Caco-2 (cell line): ENCODE measurements at regions not wholly inside any gene's neighbourhood (a gene's known extent, or its start where the extent isn't known, plus 50 kb on each side); places are given as distances from the start of the nearest gene placed in this dataset.

Source experiments
- BruUV-seq: library from RNA; stranded (reverse); fragments of 400-500 nt; replicated peaks from 2 replicates; lab custom pipeline; 2021; lab: Mats Ljungman, UMichigan
- CTCF ChIA-PET: fragments of 300-600 bp; sonication (Branson Sonifier 250); formaldehyde crosslinking; loops from one replicate; lab custom pipeline; 2022; ENCODE audit warnings: antibody characterized with exemption; lab: Charles Lee
- POLR2A ChIA-PET: fragments of 300-600 bp; sonication (Branson Sonifier 250); formaldehyde crosslinking; loops from one replicate; lab custom pipeline; 2022; ENCODE audit warnings: antibody characterized with exemption; lab: Charles Lee
- DNase-seq, 2 experiments: peaks; one replicate each; pipeline versions ENCODE4 v3.0.0 to v3.0.0-alpha.2; 2020 to 2022
- H3K27me3 ChIP-seq: replicated peaks from 2 replicates; pipeline ENCODE4 v1.6.0; 2011; ENCODE audit warnings: low read length; ENCODE audit not compliant: control insufficient read depth, insufficient read depth
- H3K36me3 ChIP-seq: 2 replicates; pipeline ENCODE4 v1.5.1; 2011; ENCODE audit warnings: low read length; ENCODE audit not compliant: control insufficient read depth, insufficient read depth
- H3K4me1 ChIP-seq: fragments of 250-450 bp; sonication (Bioruptor Pico); 2 replicates; pipeline ENCODE4 v1.5.1; 2020; ENCODE audit warnings: mild to moderate bottlenecking
- H3K4me3 ChIP-seq: 2 replicates; pipeline ENCODE4 v1.5.1; 2011; ENCODE audit warnings: low read depth, mild to moderate bottlenecking, control low read depth, low read length
- H3K9me3 ChIP-seq: fragments of 250-450 bp; sonication (Bioruptor Pico); 2 replicates; pipeline ENCODE4 v1.5.1; 2020; ENCODE audit warnings: mild to moderate bottlenecking, moderate library complexity
- H3K27ac Mint-ChIP-seq: one replicate; pipeline ENCODE4 v1.8.0; 2022; ENCODE audit warnings: mixed read lengths; ENCODE audit not compliant: unreplicated experiment
- H3K27me3 Mint-ChIP-seq: one replicate; pipeline ENCODE4 v1.8.0; 2022; ENCODE audit warnings: mixed read lengths; ENCODE audit not compliant: insufficient read depth, unreplicated experiment
- H3K36me3 Mint-ChIP-seq: one replicate; pipeline ENCODE4 v1.8.0; 2022; ENCODE audit warnings: mild to moderate bottlenecking, mixed read lengths; ENCODE audit not compliant: insufficient read depth, unreplicated experiment
- H3K4me1 Mint-ChIP-seq: one replicate; pipeline ENCODE4 v1.8.0; 2022; ENCODE audit warnings: low read depth, mixed read lengths; ENCODE audit not compliant: unreplicated experiment
- H3K4me3 Mint-ChIP-seq: one replicate; pipeline ENCODE4 v1.8.0; 2022; ENCODE audit warnings: mild to moderate bottlenecking, moderate library complexity, mixed read lengths; ENCODE audit not compliant: unreplicated experiment
- H3K9me3 Mint-ChIP-seq: one replicate; pipeline ENCODE4 v1.8.0; 2022; ENCODE audit warnings: mixed read lengths; ENCODE audit not compliant: unreplicated experiment
- intact Hi-C: fragments of 100-400 bp; cut with micrococcal nuclease; formaldehyde crosslinking; loops from one replicate; pipeline ENCODE4 v1.10.0; 2022; ENCODE audit not compliant: unreplicated experiment
- TF ChIP-seq, protein P1 (sequence below), 2 experiments: fragments of 200-600 bp in 1 of 2; IDR thresholded peaks; 1 replicate in 1 of 2; 2 replicates in 1 of 2; pipeline versions ENCODE4 v1.5.1 to v1.8.0; 2011 to 2022; ENCODE audit warnings: antibody characterized with exemption in 1 of 2, control low read depth in 1 of 2, inconsistent platforms in 1 of 2, low read depth in 1 of 2, low read length in 1 of 2, mild to moderate bottlenecking in 1 of 2, moderate library complexity in 1 of 2; ENCODE audit not compliant: insufficient read depth in 1 of 2, severe bottlenecking in 1 of 2, unreplicated experiment in 1 of 2

- intact Hi-C loops, result no loop called here
- BruUV-seq, result no TSS peak
- H3K4me3 ChIP-seq, result no peak overlapping the region
- TF ChIP-seq, protein P1, sequence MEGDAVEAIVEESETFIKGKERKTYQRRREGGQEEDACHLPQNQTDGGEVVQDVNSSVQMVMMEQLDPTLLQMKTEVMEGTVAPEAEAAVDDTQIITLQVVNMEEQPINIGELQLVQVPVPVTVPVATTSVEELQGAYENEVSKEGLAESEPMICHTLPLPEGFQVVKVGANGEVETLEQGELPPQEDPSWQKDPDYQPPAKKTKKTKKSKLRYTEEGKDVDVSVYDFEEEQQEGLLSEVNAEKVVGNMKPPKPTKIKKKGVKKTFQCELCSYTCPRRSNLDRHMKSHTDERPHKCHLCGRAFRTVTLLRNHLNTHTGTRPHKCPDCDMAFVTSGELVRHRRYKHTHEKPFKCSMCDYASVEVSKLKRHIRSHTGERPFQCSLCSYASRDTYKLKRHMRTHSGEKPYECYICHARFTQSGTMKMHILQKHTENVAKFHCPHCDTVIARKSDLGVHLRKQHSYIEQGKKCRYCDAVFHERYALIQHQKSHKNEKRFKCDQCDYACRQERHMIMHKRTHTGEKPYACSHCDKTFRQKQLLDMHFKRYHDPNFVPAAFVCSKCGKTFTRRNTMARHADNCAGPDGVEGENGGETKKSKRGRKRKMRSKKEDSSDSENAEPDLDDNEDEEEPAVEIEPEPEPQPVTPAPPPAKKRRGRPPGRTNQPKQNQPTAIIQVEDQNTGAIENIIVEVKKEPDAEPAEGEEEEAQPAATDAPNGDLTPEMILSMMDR (IDR thresholded peaks at IDR 0.05; ENCODE audit: insufficient read depth in 1 of 2, low read depth in 1 of 2, low read length in 1 of 2, severe bottlenecking in 1 of 2, unreplicated experiment in 1 of 2), result no peak
- H3K36me3 ChIP-seq, result no peaks in the 10 kb centered on the region
- Mint-ChIP-seq H3K4me3 (no peak overlapping the region), H3K27ac (no peak overlapping the region), H3K36me3 (no peaks in the 10 kb centered on the region), H3K9me3 (no peaks in the 10 kb centered on the region), H3K27me3 (no peaks in the 10 kb centered on the region), H3K4me1 (no peaks in the 10 kb centered on the region)
- ChIA-PET POLR2A (no interaction called here), CTCF (no interaction called here)
- H3K27me3 ChIP-seq, result no peaks in the 10 kb centered on the region
- no peaks in the 10 kb centered on the region for H3K4me1 ChIP-seq
- no peak for DNase-seq
- H3K9me3 ChIP-seq, result no peaks in the 10 kb centered on the region
Measured at GRCh38 chr18:61975526-61976326, 82.9 kb upstream of the RNF152 start.

DNA sequence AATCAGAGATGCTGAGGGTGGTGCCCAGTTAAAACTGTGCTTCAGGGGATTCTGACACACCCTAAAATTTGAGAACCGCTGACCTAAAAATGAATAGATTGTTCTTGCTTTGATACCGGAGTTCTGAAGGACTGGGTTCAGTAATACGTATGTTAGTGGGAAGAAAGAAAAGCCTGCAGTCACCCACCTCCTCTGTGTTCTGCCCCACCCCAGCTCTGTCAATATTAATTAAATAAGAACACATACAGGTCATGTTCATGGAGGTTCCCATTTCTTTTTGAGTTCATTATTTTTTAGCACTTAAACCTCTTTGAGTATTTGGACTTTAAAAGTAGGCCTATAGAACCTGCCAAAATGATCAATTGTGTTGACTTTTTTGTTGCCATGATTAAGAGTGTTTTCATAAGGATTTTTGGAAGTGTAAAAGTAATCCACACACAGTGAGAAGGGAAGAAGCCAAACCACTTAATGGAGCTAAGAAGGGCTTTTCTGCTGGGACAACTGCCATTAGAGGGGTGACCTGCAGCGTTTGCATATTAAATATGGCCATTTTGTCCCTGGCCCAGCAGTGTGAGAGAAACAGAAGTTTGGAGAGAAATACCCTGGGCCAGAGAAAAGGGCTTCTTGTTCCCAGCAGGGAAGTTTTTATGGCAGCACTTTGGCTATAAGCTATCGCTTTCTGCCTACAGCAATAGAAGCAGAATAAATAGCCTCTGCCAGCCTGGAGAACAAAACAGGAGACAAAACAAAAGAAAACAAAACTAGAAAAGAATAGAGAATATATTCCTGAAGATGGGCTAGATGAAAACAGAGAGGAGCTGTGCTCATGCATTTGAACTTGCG is 80.7 kb upstream of the RNF152 start:
- H3K36me3 Mint-ChIP-seq, result no peaks in the 10 kb centered on the region
- no peak overlapping the region for H3K4me3 Mint-ChIP-seq
- intact Hi-C loops, result no loop called here
- no peak overlapping the region for H3K27ac Mint-ChIP-seq
- H3K36me3 ChIP-seq, result no peaks in the 10 kb centered on the region
- no TSS peak for BruUV-seq
- H3K4me1 Mint-ChIP-seq, result no peaks in the 10 kb centered on the region
- ChIA-PET CTCF (no interaction called here), POLR2A (interaction anchor here (0.6 kb wide), 1 partner anchor 155 kb away, joined by 3 read pairs; no protein-coding TSS in a partner anchor)
- no peak overlapping the region for H3K4me3 ChIP-seq
- no peaks in the 10 kb centered on the region for H3K27me3 Mint-ChIP-seq
- H3K4me1 ChIP-seq, result no peaks in the 10 kb centered on the region
- no peak for DNase-seq
- no peaks in the 10 kb centered on the region for H3K9me3 Mint-ChIP-seq
- H3K27me3 ChIP-seq, result no peaks in the 10 kb centered on the region
- no peaks in the 10 kb centered on the region for H3K9me3 ChIP-seq
- TF ChIP-seq, protein P1 (IDR thresholded peaks at IDR 0.05; ENCODE audit: insufficient read depth in 1 of 2, low read depth in 1 of 2, low read length in 1 of 2, severe bottlenecking in 1 of 2, unreplicated experiment in 1 of 2), result no peak

DNA sequence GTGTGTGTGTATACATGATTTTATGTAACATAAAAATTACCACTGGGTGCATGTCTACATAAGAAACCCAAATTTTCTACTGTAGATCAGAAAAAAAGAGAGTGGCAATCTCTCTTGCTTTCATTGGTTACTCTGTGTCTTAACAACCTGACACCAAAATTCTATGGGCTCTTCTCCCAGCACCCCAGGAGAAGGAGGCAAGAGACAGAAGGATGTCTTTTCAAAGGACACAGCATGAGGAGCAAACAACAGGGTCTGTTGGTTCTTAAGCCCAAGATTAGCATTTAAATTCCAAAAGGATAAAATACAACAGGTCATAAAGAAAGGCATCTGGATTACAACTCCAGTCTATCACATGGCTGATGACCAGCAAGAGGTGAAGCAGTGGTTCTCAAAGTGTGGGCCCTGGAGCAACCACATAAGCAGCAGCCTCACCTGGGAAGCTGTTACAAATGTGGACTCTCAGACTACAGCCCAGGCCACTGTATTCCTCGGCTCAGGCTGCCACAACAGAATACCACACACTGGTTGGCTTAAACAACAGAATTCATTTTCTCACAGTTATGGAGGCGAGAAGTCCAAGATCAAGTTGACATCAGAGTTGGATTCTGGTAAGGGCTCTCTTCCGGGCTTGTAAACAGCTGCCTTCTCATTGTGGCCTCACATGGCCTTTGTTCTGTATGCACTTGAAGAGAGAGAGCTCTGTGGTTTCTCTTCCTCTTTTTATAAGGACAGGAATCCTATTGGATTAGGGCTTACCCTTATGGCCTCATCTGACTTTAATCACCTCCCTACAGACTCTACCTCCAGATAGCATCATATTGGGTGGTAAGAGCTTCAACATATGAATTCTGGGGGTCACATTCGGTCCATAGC is 79.8 kb upstream of the RNF152 start:
- CTCF ChIA-PET, result no interaction called here
- H3K27ac Mint-ChIP-seq, result no peak overlapping the region

More for the DNA sequence above, 79.8 kb upstream of the RNF152 start:
- Mint-ChIP-seq H3K36me3 (no peaks in the 10 kb centered on the region), H3K9me3 (no peaks in the 10 kb centered on the region), H3K4me1 (no peaks in the 10 kb centered on the region), H3K27me3 (no peaks in the 10 kb centered on the region), H3K4me3 (no peak overlapping the region)
- Histone ChIP-seq H3K4me1 (no peaks in the 10 kb centered on the region), H3K4me3 (no peak overlapping the region), H3K9me3 (no peaks in the 10 kb centered on the region), H3K36me3 (no peaks in the 10 kb centered on the region), H3K27me3 (no peaks in the 10 kb centered on the region)
- TF ChIP-seq, protein P1 (IDR thresholded peaks at IDR 0.05; ENCODE audit: insufficient read depth in 1 of 2, low read depth in 1 of 2, low read length in 1 of 2, severe bottlenecking in 1 of 2, unreplicated experiment in 1 of 2), result no peak
- POLR2A ChIA-PET, result no interaction called here
- intact Hi-C loops, result no loop called here
- no TSS peak for BruUV-seq
- DNase-seq, result no peak
